ENCODE measurements at regions not wholly inside any gene's neighbourhood (a gene's known extent, or its start where the extent isn't known, plus 50 kb on each side); places are given as distances from the start of the nearest gene placed in this dataset.

DNA sequence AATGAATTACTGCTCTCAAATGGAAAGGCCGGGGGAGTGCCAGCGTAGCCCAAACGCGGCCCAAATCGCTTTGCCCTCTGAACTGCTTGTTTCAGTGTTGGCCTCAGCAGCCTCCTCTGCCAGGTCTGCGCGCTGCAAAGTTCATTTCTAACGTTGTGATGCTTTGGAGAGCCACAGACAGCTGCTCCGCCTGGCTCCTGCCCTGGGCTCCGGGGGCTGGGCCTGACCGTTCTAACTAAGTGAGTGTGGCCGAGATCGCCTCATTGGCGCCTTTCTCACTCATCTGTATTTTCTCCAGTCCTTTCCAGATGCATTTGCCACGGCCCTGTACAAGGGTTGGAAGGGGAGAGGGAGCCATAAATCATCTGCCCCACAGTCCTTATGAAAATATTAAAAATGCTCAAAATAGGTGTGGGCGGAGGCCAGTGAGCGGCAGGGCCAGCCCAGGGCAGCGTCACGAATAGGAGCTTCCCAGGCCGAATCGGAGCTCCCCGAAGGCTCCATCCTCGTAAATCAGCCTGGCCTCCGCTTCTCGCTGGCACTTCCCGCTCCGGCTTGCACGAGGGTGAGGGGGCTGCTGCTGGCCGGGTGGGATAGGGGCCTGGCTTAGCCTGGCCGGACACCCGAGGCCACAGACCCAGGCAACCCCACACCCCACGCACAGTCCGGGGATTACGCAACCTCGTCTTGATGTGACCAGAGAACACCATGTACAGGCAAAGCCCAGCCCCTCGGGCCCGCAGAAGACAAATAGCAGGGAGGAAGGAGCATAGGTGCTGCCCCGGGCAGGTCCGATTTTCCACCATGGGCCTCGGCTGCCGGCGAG lies 196.6 kb upstream of the DIO3 start:
- Histone ChIP-seq H3K4me3 (ENCODE audit: control insufficient read depth in 1 of 2, extremely low read depth in 1 of 2, low read length in 1 of 2) (no peak overlapping the region), H3K36me3 (ENCODE audit: control insufficient read depth in 2 of 2, extremely low read depth in 1 of 2, insufficient read depth in 1 of 2, low read length in 1 of 2) (no peaks in the 10 kb centered on the region), H3K27me3 (replicated peaks in 1 of 2; ENCODE audit: control insufficient read depth in 2 of 2, extremely low read depth in 1 of 2, insufficient read depth in 2 of 2, low read length in 1 of 2) (peaks cover 0 to 56% of the 10 kb centered on the region in 2 experiments), H3K27ac (ENCODE audit: low read length) (no peak overlapping the region), H3K9me3 (no peaks in the 10 kb centered on the region), H3K4me1 (ENCODE audit: control insufficient read depth in 1 of 2, extremely low read depth in 1 of 2, insufficient read depth in 2 of 2, low read length in 2 of 2) (no peaks in the 10 kb centered on the region)
- 73% methylated on average over 32 of the region's 42 CpGs for WGBS (ENCODE audit: insufficient coverage)
- H3K36me3 Mint-ChIP-seq = no peaks in the 10 kb centered on the region
- ChIA-PET POLR2A (no interaction called here), CTCF (no interaction called here)
- H3K9me3 Mint-ChIP-seq = no peaks in the 10 kb centered on the region
- peaks cover 35 to 43% of the 10 kb centered on the region in 2 donors for H3K27me3 Mint-ChIP-seq
- H3K4me3 Mint-ChIP-seq = no peak overlapping the region
- H3K27ac Mint-ChIP-seq = no peak overlapping the region
- ATAC-seq (replicated peaks in 1 of 4) (no peak), DNase-seq (no peak)
- peaks cover 0 to 3% (median 0%) of the 10 kb centered on the region in 3 donors for H3K4me1 Mint-ChIP-seq

- WGBS (ENCODE audit: insufficient coverage) = 90% methylated on average over 19 of the region's 20 CpGs
- H3K36me3 Mint-ChIP-seq = no peaks in the 10 kb centered on the region
- peaks cover 0 to 60% of the 10 kb centered on the region in 2 experiments for H3K27me3 ChIP-seq (replicated peaks in 1 of 2; ENCODE audit: control insufficient read depth in 2 of 2, extremely low read depth in 1 of 2, insufficient read depth in 2 of 2, low read length in 1 of 2)
- H3K9me3 Mint-ChIP-seq = no peaks in the 10 kb centered on the region
- H3K4me1 ChIP-seq (ENCODE audit: control insufficient read depth in 1 of 2, extremely low read depth in 1 of 2, insufficient read depth in 2 of 2, low read length in 2 of 2) = no peaks in the 10 kb centered on the region
- H3K27me3 Mint-ChIP-seq = peaks cover 35 to 44% of the 10 kb centered on the region in 2 donors
- DNase-seq (peak in 1 of 35 experiments; percentile 22), ATAC-seq (replicated peaks in 1 of 4) (no peak)
- no peak overlapping the region for H3K4me3 Mint-ChIP-seq
- no peak overlapping the region for H3K4me3 ChIP-seq (ENCODE audit: control insufficient read depth in 1 of 2, extremely low read depth in 1 of 2, low read length in 1 of 2)
- peaks cover 0 to 3% (median 0%) of the 10 kb centered on the region in 3 donors for H3K4me1 Mint-ChIP-seq
- H3K27ac Mint-ChIP-seq = no peak overlapping the region
- H3K27ac ChIP-seq (ENCODE audit: low read length) = no peak overlapping the region
- no peaks in the 10 kb centered on the region for H3K9me3 ChIP-seq
- ChIA-PET CTCF (no interaction called here), POLR2A (no interaction called here)
- no peaks in the 10 kb centered on the region for H3K36me3 ChIP-seq (ENCODE audit: control insufficient read depth in 2 of 2, extremely low read depth in 1 of 2, insufficient read depth in 1 of 2, low read length in 1 of 2)
Observed at GRCh38 chr14:101365329-101366158, 195.8 kb upstream of the DIO3 start.

GRCh38 chr14:101367421-101368261 lies 193.7 kb upstream of the DIO3 start:
- H3K36me3 ChIP-seq (ENCODE audit: control insufficient read depth in 2 of 2, extremely low read depth in 1 of 2, insufficient read depth in 1 of 2, low read length in 1 of 2) = no peaks in the 10 kb centered on the region
- no peaks in the 10 kb centered on the region for H3K9me3 ChIP-seq
- Mint-ChIP-seq H3K27ac (no peak overlapping the region), H3K4me3 (no peak overlapping the region), H3K4me1 (no peaks in the 10 kb centered on the region), H3K36me3 (no peaks in the 10 kb centered on the region), H3K9me3 (no peaks in the 10 kb centered on the region), H3K27me3 (peaks cover 28 to 29% of the 10 kb centered on the region in 2 donors)
- H3K4me3 ChIP-seq (ENCODE audit: control insufficient read depth in 1 of 2, extremely low read depth in 1 of 2, low read length in 1 of 2) = no peak overlapping the region
- CTCF ChIA-PET = no interaction called here
- no peaks in the 10 kb centered on the region for H3K4me1 ChIP-seq (ENCODE audit: control insufficient read depth in 1 of 2, extremely low read depth in 1 of 2, insufficient read depth in 2 of 2, low read length in 2 of 2)
- peak in 1 of 4 experiments; percentile 17 for ATAC-seq (replicated peaks in 1 of 4)
- 78% methylated on average over 17 of the region's 23 CpGs for WGBS (ENCODE audit: insufficient coverage)
- H3K27ac ChIP-seq (ENCODE audit: low read length) = no peak overlapping the region
- no peak for DNase-seq
- POLR2A ChIA-PET = no interaction called here
- peaks cover 0 to 60% of the 10 kb centered on the region in 2 experiments for H3K27me3 ChIP-seq (replicated peaks in 1 of 2; ENCODE audit: control insufficient read depth in 2 of 2, extremely low read depth in 1 of 2, insufficient read depth in 2 of 2, low read length in 1 of 2)

GRCh38 chr14:101368629-101369028 lies 192.7 kb upstream of the DIO3 start:
- no peaks in the 10 kb centered on the region for H3K9me3 ChIP-seq
- H3K36me3 Mint-ChIP-seq = no peaks in the 10 kb centered on the region
- ATAC-seq (replicated peaks in 1 of 4) (no peak), DNase-seq (peak in 1 of 35 experiments; percentile 12)
- H3K27ac Mint-ChIP-seq = no peak overlapping the region
- H3K4me3 ChIP-seq (ENCODE audit: control insufficient read depth in 1 of 2, extremely low read depth in 1 of 2, low read length in 1 of 2) = no peak overlapping the region
- no peaks in the 10 kb centered on the region for H3K36me3 ChIP-seq (ENCODE audit: control insufficient read depth in 2 of 2, extremely low read depth in 1 of 2, insufficient read depth in 1 of 2, low read length in 1 of 2)
- H3K27me3 Mint-ChIP-seq = peaks cover 21 to 24% of the 10 kb centered on the region in 2 donors
- H3K4me1 ChIP-seq (ENCODE audit: control insufficient read depth in 1 of 2, extremely low read depth in 1 of 2, insufficient read depth in 2 of 2, low read length in 2 of 2) = no peaks in the 10 kb centered on the region
- POLR2A ChIA-PET = no interaction called here
- peaks cover 0 to 64% of the 10 kb centered on the region in 2 experiments for H3K27me3 ChIP-seq (replicated peaks in 1 of 2; ENCODE audit: control insufficient read depth in 2 of 2, extremely low read depth in 1 of 2, insufficient read depth in 2 of 2, low read length in 1 of 2)
- no peak overlapping the region for H3K27ac ChIP-seq (ENCODE audit: low read length)
- no peaks in the 10 kb centered on the region for H3K4me1 Mint-ChIP-seq
- no peak overlapping the region for H3K4me3 Mint-ChIP-seq
- WGBS (ENCODE audit: insufficient coverage) = 82% methylated on average over 2 of the region's 6 CpGs
- no peaks in the 10 kb centered on the region for H3K9me3 Mint-ChIP-seq
- CTCF ChIA-PET = no interaction called here

DNA sequence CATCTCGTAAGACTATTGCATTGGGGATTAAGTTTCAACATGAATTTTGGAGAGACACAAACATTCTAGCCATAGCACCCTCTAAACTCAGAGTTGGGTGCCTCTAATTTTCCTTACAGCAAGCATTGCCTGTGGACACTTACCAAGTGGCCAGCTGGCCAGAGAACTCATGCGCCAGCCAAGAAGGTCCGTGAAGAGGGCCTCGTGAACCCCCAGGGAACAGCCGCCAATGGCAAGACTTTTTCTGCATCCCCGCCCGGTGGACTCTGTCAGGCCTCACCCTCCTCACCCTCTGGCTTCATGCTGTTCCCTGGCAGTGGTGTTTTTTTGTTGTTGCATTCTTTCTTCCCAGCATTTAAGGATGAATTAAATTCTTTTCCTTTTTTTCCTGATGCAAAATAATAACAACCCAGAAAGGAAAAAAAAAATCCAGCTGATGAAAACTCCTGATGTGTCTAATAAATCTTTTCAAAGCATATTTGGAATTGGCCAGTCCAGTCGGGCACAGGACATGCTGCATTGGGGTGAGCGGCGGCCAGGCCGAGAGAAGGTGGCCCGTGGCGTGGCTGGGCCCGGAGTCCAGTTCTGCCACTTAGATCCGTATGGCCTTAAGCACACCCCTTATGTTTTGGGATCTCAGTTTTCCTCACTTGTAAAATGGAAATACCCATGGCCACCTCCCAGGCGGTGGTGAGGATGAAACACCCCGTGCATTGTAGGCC lies 191.9 kb upstream of the DIO3 start:
- WGBS (ENCODE audit: insufficient coverage) = 84% methylated on average over 14 of the region's 17 CpGs
- H3K4me1 Mint-ChIP-seq = no peaks in the 10 kb centered on the region
- no peak overlapping the region for H3K27ac Mint-ChIP-seq
- POLR2A ChIA-PET = no interaction called here
- CTCF ChIA-PET = no interaction called here
- Histone ChIP-seq H3K27ac (ENCODE audit: low read length) (no peak overlapping the region), H3K4me3 (ENCODE audit: control insufficient read depth in 1 of 2, extremely low read depth in 1 of 2, low read length in 1 of 2) (no peak overlapping the region), H3K4me1 (ENCODE audit: control insufficient read depth in 1 of 2, extremely low read depth in 1 of 2, insufficient read depth in 2 of 2, low read length in 2 of 2) (no peaks in the 10 kb centered on the region), H3K9me3 (no peaks in the 10 kb centered on the region), H3K36me3 (ENCODE audit: control insufficient read depth in 2 of 2, extremely low read depth in 1 of 2, insufficient read depth in 1 of 2, low read length in 1 of 2) (no peaks in the 10 kb centered on the region), H3K27me3 (replicated peaks in 1 of 2; ENCODE audit: control insufficient read depth in 2 of 2, extremely low read depth in 1 of 2, insufficient read depth in 2 of 2, low read length in 1 of 2) (peaks cover 0 to 62% of the 10 kb centered on the region in 2 experiments)
- peaks cover 23 to 25% of the 10 kb centered on the region in 2 donors for H3K27me3 Mint-ChIP-seq
- DNase-seq = no peak
- ATAC-seq (replicated peaks in 1 of 4) = no peak
- H3K36me3 Mint-ChIP-seq = no peaks in the 10 kb centered on the region
- H3K9me3 Mint-ChIP-seq = no peaks in the 10 kb centered on the region
- H3K4me3 Mint-ChIP-seq = no peak overlapping the region

Data from T-cell (primary cell).